Peyer's patch (tissue), 4 donors: ENCODE measurements at regions not wholly inside any gene's neighbourhood (a gene's known extent, or its start where the extent isn't known, plus 50 kb on each side); places are given as distances from the start of the nearest gene placed in this dataset.

Experiments used
- DNase-seq, 3 donors: peaks; one replicate each; pipeline ENCODE4 v3.0.0-alpha.2; 2017 to 2019
- H3K27ac ChIP-seq, 4 donors: fragments of 200-600 bp; sonication (generic); one replicate each; pipeline ENCODE4 v1.5.1; 2016 to 2019
- H3K27me3 ChIP-seq, 2 donors: fragments of 200-600 bp; sonication (generic); one replicate each; pipeline ENCODE4 v1.5.1; 2019
- H3K36me3 ChIP-seq, 3 donors: fragments of 200-600 bp; sonication (generic); one replicate each; pipeline ENCODE4 v1.5.1; 2016 to 2019
- H3K4me1 ChIP-seq, 4 donors: fragments of 200-600 bp; sonication (generic); one replicate each; pipeline ENCODE4 v1.5.1; 2016 to 2019
- H3K4me3 ChIP-seq, 4 donors: fragments of 200-600 bp; sonication (generic); 1 replicate in 3 of 4; 2 replicates in 1 of 4; pipeline ENCODE4 v1.5.1; 2016 to 2019; ENCODE audit warnings: mild to moderate bottlenecking in 1 of 4
- H3K9me3 ChIP-seq, 4 donors: fragments of 200-600 bp; sonication (generic); one replicate each; pipeline ENCODE4 v1.5.1; 2016 to 2019; ENCODE audit warnings: mild to moderate bottlenecking in 1 of 4
- CTCF ChIP-seq, 6 experiments: fragments of 450-650 bp in 4 of 6; fragments of 200-600 bp in 2 of 6; sonication (generic) in 1 of 6; IDR thresholded peaks; one replicate each; pipeline ENCODE4 v1.5.1; 2017 to 2019; ENCODE audit warnings: antibody characterized with exemption in 6 of 6, mild to moderate bottlenecking in 3 of 6, moderate library complexity in 1 of 6
- POLR2A ChIP-seq, 2 donors: fragments of 450-650 bp; IDR thresholded peaks; one replicate each; pipeline ENCODE4 v1.5.1; 2017; ENCODE audit warnings: antibody characterized with exemption in 2 of 2, mild to moderate bottlenecking in 2 of 2, moderate library complexity in 2 of 2

- TF ChIP-seq POLR2A (IDR thresholded peaks at IDR 0.05) = no peak
- no peak overlapping the region for H3K27ac ChIP-seq
- no peaks in the 10 kb centered on the region for H3K4me1 ChIP-seq
- no peak overlapping the region for H3K4me3 ChIP-seq
- no peaks in the 10 kb centered on the region for H3K9me3 ChIP-seq
- no peaks in the 10 kb centered on the region for H3K36me3 ChIP-seq
- no peak for DNase-seq
- no peaks in the 10 kb centered on the region for H3K27me3 ChIP-seq
These were observed 312.7 kb upstream of the IGFBP3 start for GRCh38 chr7:46233585-46234329.

GRCh38 chr7:46230990-46231305 lies 309.9 kb upstream of the IGFBP3 start:
- no peak for DNase-seq
- TF ChIP-seq POLR2A (IDR thresholded peaks at IDR 0.05) (no peak), CTCF (IDR thresholded peaks at IDR 0.05) (no peak)
- H3K27ac ChIP-seq = no peak overlapping the region
- no peaks in the 10 kb centered on the region for H3K4me1 ChIP-seq
- no peak overlapping the region for H3K4me3 ChIP-seq
- no peaks in the 10 kb centered on the region for H3K36me3 ChIP-seq
- H3K9me3 ChIP-seq = no peaks in the 10 kb centered on the region
- H3K27me3 ChIP-seq = no peaks in the 10 kb centered on the region

DNA sequence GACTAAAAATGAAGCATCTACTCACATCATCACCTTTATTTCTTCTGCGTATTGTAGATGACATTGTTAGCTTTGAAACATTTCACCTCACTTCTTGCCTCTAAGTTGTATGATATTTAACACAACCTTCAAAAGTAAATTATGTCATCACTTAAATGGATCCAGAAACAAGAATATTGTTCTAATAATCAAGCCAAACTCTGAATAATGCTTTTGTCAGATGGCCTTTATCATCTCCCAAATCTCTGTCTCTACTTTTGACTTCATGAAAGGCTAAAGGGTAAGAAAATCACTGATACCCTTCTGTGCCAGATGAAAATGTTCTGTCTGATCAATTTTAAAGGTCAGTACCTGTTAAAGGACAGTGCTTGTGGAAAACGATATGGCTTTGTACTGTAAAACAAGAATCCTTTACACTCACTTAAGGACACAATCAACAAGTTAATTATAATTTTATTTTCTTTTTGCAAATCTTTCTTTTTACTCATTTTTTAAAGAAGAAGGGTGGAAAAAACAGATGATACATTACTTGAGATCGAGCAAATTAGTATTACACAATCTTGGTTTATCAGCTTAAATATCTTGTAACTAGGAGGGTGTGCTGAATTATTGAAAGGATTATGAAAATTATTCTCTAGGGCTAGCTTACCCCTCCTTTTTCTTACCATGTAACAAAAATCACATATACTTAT lies 309.4 kb upstream of the IGFBP3 start:
- no peaks in the 10 kb centered on the region for H3K27me3 ChIP-seq
- no peak overlapping the region for H3K4me3 ChIP-seq
- DNase-seq = no peak
- TF ChIP-seq CTCF (IDR thresholded peaks at IDR 0.05) = no peak
- no peak for TF ChIP-seq POLR2A (IDR thresholded peaks at IDR 0.05)
- no peaks in the 10 kb centered on the region for H3K9me3 ChIP-seq
- H3K4me1 ChIP-seq = no peaks in the 10 kb centered on the region
- no peaks in the 10 kb centered on the region for H3K36me3 ChIP-seq
- H3K27ac ChIP-seq = no peak overlapping the region

DNA sequence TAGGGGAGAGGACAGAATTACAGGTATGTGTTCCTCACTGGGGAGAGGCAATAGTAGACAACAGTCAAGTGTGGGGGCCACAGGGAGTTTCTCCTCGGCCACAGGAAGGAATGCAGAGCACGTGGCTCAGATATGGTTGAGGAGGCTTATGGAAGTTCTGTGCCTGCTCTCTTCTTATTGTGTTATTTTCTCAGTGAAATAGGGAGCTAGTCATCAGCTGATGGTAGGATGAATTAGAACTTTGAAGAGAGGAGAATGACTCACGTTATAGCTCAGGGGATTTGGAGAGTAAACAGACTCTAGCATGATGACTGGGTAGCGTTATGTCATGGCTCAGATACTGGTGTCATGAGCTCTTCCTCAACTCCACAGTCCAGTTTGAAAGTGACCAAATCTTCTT lies 308.3 kb upstream of the IGFBP3 start:
- TF ChIP-seq CTCF (IDR thresholded peaks at IDR 0.05) (no peak), POLR2A (IDR thresholded peaks at IDR 0.05) (no peak)
- H3K36me3 ChIP-seq = no peaks in the 10 kb centered on the region
- no peaks in the 10 kb centered on the region for H3K9me3 ChIP-seq
- H3K27me3 ChIP-seq = no peaks in the 10 kb centered on the region
- DNase-seq = no peak
- no peaks in the 10 kb centered on the region for H3K4me1 ChIP-seq
- no peak overlapping the region for H3K4me3 ChIP-seq
- no peak overlapping the region for H3K27ac ChIP-seq

DNA sequence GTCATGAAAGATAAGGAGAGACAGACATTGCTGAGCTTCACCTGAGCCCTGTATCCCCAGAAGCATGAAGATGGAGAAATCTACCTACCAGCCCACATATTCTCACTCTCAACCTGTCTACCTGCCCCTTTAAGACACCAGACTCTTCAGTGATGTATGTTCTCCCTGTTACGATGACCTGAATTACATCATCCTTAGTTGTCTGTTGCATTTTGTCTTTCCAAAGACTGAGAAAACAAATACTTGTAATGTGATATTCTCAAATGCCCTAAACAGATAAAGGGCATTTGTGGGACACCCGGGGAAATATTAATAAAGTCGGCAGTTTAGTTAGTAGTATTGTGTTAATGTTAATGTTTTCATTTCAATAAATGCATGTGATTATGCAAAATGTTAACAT lies 305.8 kb upstream of the IGFBP3 start:
- Histone ChIP-seq H3K27ac (no peak overlapping the region), H3K9me3 (no peaks in the 10 kb centered on the region), H3K4me3 (no peak overlapping the region), H3K4me1 (no peaks in the 10 kb centered on the region), H3K36me3 (no peaks in the 10 kb centered on the region), H3K27me3 (no peaks in the 10 kb centered on the region)
- DNase-seq = no peak
- TF ChIP-seq POLR2A (IDR thresholded peaks at IDR 0.05) = no peak
- TF ChIP-seq CTCF (IDR thresholded peaks at IDR 0.05) = no peak

GRCh38 chr7:46224363-46224762 lies 303.3 kb upstream of the IGFBP3 start:
- Histone ChIP-seq H3K27me3 (no peaks in the 10 kb centered on the region), H3K4me3 (no peak overlapping the region), H3K36me3 (no peaks in the 10 kb centered on the region), H3K27ac (no peak overlapping the region), H3K4me1 (no peaks in the 10 kb centered on the region), H3K9me3 (no peaks in the 10 kb centered on the region)
- no peak for TF ChIP-seq POLR2A (IDR thresholded peaks at IDR 0.05)
- no peak for TF ChIP-seq CTCF (IDR thresholded peaks at IDR 0.05)
- DNase-seq = no peak
